ENCODE measurements at regions not wholly inside any gene's neighbourhood (a gene's known extent, or its start where the extent isn't known, plus 50 kb on each side); places are given as distances from the start of the nearest gene placed in this dataset.

- Histone ChIP-seq H3K4me1 (no peaks in the 10 kb centered on the region), H3K27ac (no peak overlapping the region), H3K36me3 (no peaks in the 10 kb centered on the region), H3K9me3 (no peaks in the 10 kb centered on the region), H3K27me3 (no peaks in the 10 kb centered on the region), H3K4me3 (no peak overlapping the region)
- 66 to 82% (median 74%) methylated on average over 2 of the region's 2 CpGs for WGBS, 5 donors
- intact Hi-C loops (cut with DNase I; ENCODE audit: low total_unique reads), result no loop called here
- TF ChIP-seq POLR2AphosphoS5 (IDR thresholded peaks at IDR 0.05) (no peak), EP300 (IDR thresholded peaks at IDR 0.05) (no peak), POLR2A (IDR thresholded peaks at IDR 0.05) (no peak), CTCF (IDR thresholded peaks at IDR 0.05) (no peak)
- DNase-seq, result no peak
Measured at GRCh38 chr11:121711236-121711635, 258.5 kb upstream of the SORL1-AS1 start.

- intact Hi-C loops (cut with DNase I; ENCODE audit: low total_unique reads), result no loop called here
- Histone ChIP-seq H3K36me3 (no peaks in the 10 kb centered on the region), H3K27ac (no peak overlapping the region), H3K9me3 (no peaks in the 10 kb centered on the region), H3K4me3 (no peak overlapping the region), H3K4me1 (no peaks in the 10 kb centered on the region), H3K27me3 (no peaks in the 10 kb centered on the region)
- 13 to 22% (median 14%) methylated on average over 1 of the region's 1 CpG for WGBS, 5 donors
- TF ChIP-seq EP300 (IDR thresholded peaks at IDR 0.05), result no peak
- no peak for TF ChIP-seq CTCF (IDR thresholded peaks at IDR 0.05)
- no peak for TF ChIP-seq POLR2A (IDR thresholded peaks at IDR 0.05)
- TF ChIP-seq POLR2AphosphoS5 (IDR thresholded peaks at IDR 0.05), result no peak
- no peak for DNase-seq
Measured at GRCh38 chr11:121706884-121707420, 254.2 kb upstream of the SORL1-AS1 start.

- Histone ChIP-seq H3K4me3 (no peak overlapping the region), H3K4me1 (no peaks in the 10 kb centered on the region), H3K36me3 (no peaks in the 10 kb centered on the region), H3K27ac (no peak overlapping the region), H3K9me3 (no peaks in the 10 kb centered on the region), H3K27me3 (no peaks in the 10 kb centered on the region)
- intact Hi-C loops (cut with DNase I; ENCODE audit: low total_unique reads), result no loop called here
- TF ChIP-seq CTCF (IDR thresholded peaks at IDR 0.05) (no peak), POLR2AphosphoS5 (IDR thresholded peaks at IDR 0.05) (no peak), POLR2A (IDR thresholded peaks at IDR 0.05) (no peak), EP300 (IDR thresholded peaks at IDR 0.05) (no peak)
- DNase-seq, result peak in 1 of 2 donors; percentile 53
- 53 to 69% (median 62%) methylated on average over 2 of the region's 2 CpGs for WGBS, 5 donors
Measured at GRCh38 chr11:121703201-121703600, 250.4 kb upstream of the SORL1-AS1 start.

GRCh38 chr11:121700968-121701367 lies 248.2 kb upstream of the SORL1-AS1 start:
- Histone ChIP-seq H3K27ac (no peak overlapping the region), H3K36me3 (no peaks in the 10 kb centered on the region), H3K27me3 (no peaks in the 10 kb centered on the region), H3K9me3 (no peaks in the 10 kb centered on the region), H3K4me1 (no peaks in the 10 kb centered on the region), H3K4me3 (no peak overlapping the region)
- no peak for DNase-seq
- TF ChIP-seq EP300 (IDR thresholded peaks at IDR 0.05), result no peak
- TF ChIP-seq POLR2A (IDR thresholded peaks at IDR 0.05), result no peak
- TF ChIP-seq POLR2AphosphoS5 (IDR thresholded peaks at IDR 0.05), result no peak
- TF ChIP-seq CTCF (IDR thresholded peaks at IDR 0.05), result no peak
- intact Hi-C loops (cut with DNase I; ENCODE audit: low total_unique reads), result no loop called here
- 69 to 82% (median 74%) methylated on average over 4 of the region's 4 CpGs for WGBS, 5 donors
